Neuronal stem cell (in vitro differentiated cells): ENCODE measurements at regions not wholly inside any gene's neighbourhood (a gene's known extent, or its start where the extent isn't known, plus 50 kb on each side); places are given as distances from the start of the nearest gene placed in this dataset.
"Not testable (repeated sequence)": the region's sequence is repeated elsewhere in the genome, so short reads cannot be mapped to it uniquely, and the experiment has no call there.

ENCODE experiments used
- DNase-seq: peaks from one replicate; pipeline ENCODE4 v3.0.0-alpha.2; 2013; ENCODE audit warnings: low spot score
- H2AFZ ChIP-seq: one replicate; pipeline ENCODE4 v1.6.1; 2013; ENCODE audit warnings: mild to moderate bottlenecking, low read length, inconsistent platforms
- H2AK5ac ChIP-seq: 2 replicates; pipeline ENCODE4 v1.6.1; 2013; ENCODE audit warnings: low read depth, mild to moderate bottlenecking, inconsistent platforms, low read length, moderate library complexity, mixed read lengths
- H2BK120ac ChIP-seq: 2 replicates; pipeline ENCODE4 v1.6.1; 2013; ENCODE audit warnings: low read depth, mild to moderate bottlenecking, inconsistent platforms, low read length, moderate library complexity, mixed read lengths
- H2BK12ac ChIP-seq: one replicate; pipeline ENCODE4 v1.6.1; 2013; ENCODE audit warnings: low read length, inconsistent platforms
- H2BK15ac ChIP-seq: 2 replicates; pipeline ENCODE4 v1.6.1; 2013; ENCODE audit warnings: mild to moderate bottlenecking, low read length, inconsistent platforms, mixed read lengths
- H2BK5ac ChIP-seq: one replicate; pipeline ENCODE4 v1.6.1; 2013; ENCODE audit warnings: inconsistent platforms, mild to moderate bottlenecking, low read length, moderate library complexity
- H3K14ac ChIP-seq: one replicate; pipeline ENCODE4 v1.6.1; 2013; ENCODE audit warnings: low read length, inconsistent platforms
- H3K18ac ChIP-seq: 2 replicates; pipeline ENCODE4 v1.6.1; 2013; ENCODE audit warnings: low read length, inconsistent platforms
- H3K23ac ChIP-seq: 2 replicates; pipeline ENCODE4 v1.6.1; 2013; ENCODE audit warnings: low read depth, mild to moderate bottlenecking, mixed read lengths, low read length, inconsistent platforms; ENCODE audit not compliant: poor library complexity
- H3K27ac ChIP-seq: replicated peaks from 3 replicates; pipeline ENCODE4 v1.5.1; 2013; ENCODE audit warnings: low read length, inconsistent platforms
- H3K27me3 ChIP-seq, 3 experiments: 2 replicates each; pipeline ENCODE4 v1.6.1; 2013; ENCODE audit warnings: low read length in 3 of 3, mild to moderate bottlenecking in 2 of 3, inconsistent platforms in 1 of 3, low read depth in 1 of 3, mixed read lengths in 1 of 3, moderate library complexity in 1 of 3; ENCODE audit not compliant: control insufficient read depth in 3 of 3, insufficient read depth in 3 of 3
- H3K36me3 ChIP-seq, 2 donors: replicated peaks in 1 of 2; 2 replicates each; pipeline ENCODE4 v1.6.1; 2013; ENCODE audit warnings: low read length in 2 of 2; ENCODE audit not compliant: control insufficient read depth in 2 of 2, insufficient read depth in 2 of 2
- H3K4ac ChIP-seq: 2 replicates; pipeline ENCODE4 v1.6.1; 2013; ENCODE audit warnings: inconsistent platforms, mild to moderate bottlenecking, low read length, moderate library complexity
- H3K4me1 ChIP-seq, 2 donors: 1 replicate in 1 of 2; 2 replicates in 1 of 2; pipeline ENCODE4 v1.6.1; 2013; ENCODE audit warnings: low read length in 2 of 2, low read depth in 1 of 2; ENCODE audit not compliant: control insufficient read depth in 2 of 2, insufficient read depth in 1 of 2
- H3K4me2 ChIP-seq: one replicate; pipeline ENCODE4 v1.6.1; 2013; ENCODE audit warnings: mild to moderate bottlenecking, low read length, inconsistent platforms; ENCODE audit not compliant: insufficient read depth, poor library complexity, severe bottlenecking
- H3K4me3 ChIP-seq, 2 donors: 2 replicates each; pipeline ENCODE4 v1.5.1; 2013; ENCODE audit warnings: low read length in 2 of 2, mild to moderate bottlenecking in 2 of 2, inconsistent platforms in 1 of 2, moderate library complexity in 1 of 2
- H3K79me1 ChIP-seq: one replicate; pipeline ENCODE4 v1.6.1; 2013; ENCODE audit warnings: low read depth, mild to moderate bottlenecking, inconsistent platforms, low read length, moderate library complexity
- H3K9ac ChIP-seq: one replicate; pipeline ENCODE4 v1.6.1; 2013; ENCODE audit warnings: mild to moderate bottlenecking, low read depth, low read length, inconsistent platforms; ENCODE audit not compliant: poor library complexity
- H3K9me3 ChIP-seq, 2 donors: replicated peaks in 1 of 2; 2 replicates each; pipeline versions ENCODE3 to v1.6.1; 2013; ENCODE audit warnings: low read length in 2 of 2, mild to moderate bottlenecking in 2 of 2, inconsistent platforms in 1 of 2, low read depth in 1 of 2, mixed read lengths in 1 of 2, moderate library complexity in 1 of 2; ENCODE audit not compliant: control insufficient read depth in 2 of 2, insufficient read depth in 1 of 2
- H4K8ac ChIP-seq: one replicate; pipeline ENCODE4 v1.6.1; 2013; ENCODE audit warnings: low read depth, mild to moderate bottlenecking, inconsistent platforms, low read length, moderate library complexity
- H4K91ac ChIP-seq: one replicate; pipeline ENCODE4 v1.6.1; 2013; ENCODE audit warnings: low read length, low read depth, mild to moderate bottlenecking, inconsistent platforms; ENCODE audit not compliant: poor library complexity
- WGBS, 2 donors: extraction: QIAGEN DNeasy Blood & Tissue Kit; methylation state at CpG; one replicate each; pipeline ENCODE4 v1.1.7; 2013; ENCODE audit warnings: missing lambda C conversion rate in 2 of 2, mixed read lengths in 1 of 2; ENCODE audit not compliant: insufficient read length in 2 of 2, insufficient replicate concordance in 1 of 2; ENCODE audit errors: extremely low coverage in 2 of 2; 5-methylcytosine and 5-hydroxymethylcytosine counted together

DNA sequence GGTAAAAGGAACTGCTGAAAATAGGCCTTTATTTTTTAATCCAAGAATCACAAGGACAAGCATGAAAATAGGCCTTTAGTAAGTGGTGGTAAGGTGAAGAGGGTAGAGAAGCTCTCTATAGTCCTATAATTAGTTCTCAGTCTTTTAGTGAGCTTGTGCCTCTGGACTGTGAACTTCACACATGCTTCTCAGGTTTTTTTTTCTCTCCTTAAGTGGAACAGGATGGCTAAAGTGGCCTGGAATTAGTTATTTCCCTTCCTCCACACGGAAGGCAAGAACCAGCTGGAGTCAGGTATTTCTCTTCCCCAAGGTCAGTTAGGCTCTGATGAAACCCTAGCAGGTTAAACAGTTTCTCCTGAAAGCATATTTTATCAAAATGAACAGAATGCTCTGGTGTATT is 203.0 kb upstream of the MINDY3 start:
- no CpG with 5 or more reads among the region's 1 CpG for WGBS, 2 donors
- no peak overlapping the region for H3K14ac ChIP-seq
- H4K8ac ChIP-seq, result no peak overlapping the region
- no peaks in the 10 kb centered on the region for H3K79me1 ChIP-seq
- no peaks in the 10 kb centered on the region for H3K36me3 ChIP-seq
- H3K9me3 ChIP-seq, result no peaks in the 10 kb centered on the region
- no peak overlapping the region for H2AFZ ChIP-seq
- H2BK120ac ChIP-seq, result no peak overlapping the region
- no peak overlapping the region for H3K4me2 ChIP-seq
- no peak overlapping the region for H2BK12ac ChIP-seq
- DNase-seq, result no peak
- H2BK15ac ChIP-seq, result no peak overlapping the region
- no peak overlapping the region for H4K91ac ChIP-seq
- no peaks in the 10 kb centered on the region for H3K4me1 ChIP-seq
- no peak overlapping the region for H3K18ac ChIP-seq
- H3K27me3 ChIP-seq, result no peaks in the 10 kb centered on the region
- H3K4ac ChIP-seq, result no peak overlapping the region
- no peak overlapping the region for H2BK5ac ChIP-seq
- no peak overlapping the region for H3K4me3 ChIP-seq
- H3K27ac ChIP-seq, result no peak overlapping the region
- H2AK5ac ChIP-seq, result no peak overlapping the region
- no peak overlapping the region for H3K23ac ChIP-seq
- no peak overlapping the region for H3K9ac ChIP-seq

DNA sequence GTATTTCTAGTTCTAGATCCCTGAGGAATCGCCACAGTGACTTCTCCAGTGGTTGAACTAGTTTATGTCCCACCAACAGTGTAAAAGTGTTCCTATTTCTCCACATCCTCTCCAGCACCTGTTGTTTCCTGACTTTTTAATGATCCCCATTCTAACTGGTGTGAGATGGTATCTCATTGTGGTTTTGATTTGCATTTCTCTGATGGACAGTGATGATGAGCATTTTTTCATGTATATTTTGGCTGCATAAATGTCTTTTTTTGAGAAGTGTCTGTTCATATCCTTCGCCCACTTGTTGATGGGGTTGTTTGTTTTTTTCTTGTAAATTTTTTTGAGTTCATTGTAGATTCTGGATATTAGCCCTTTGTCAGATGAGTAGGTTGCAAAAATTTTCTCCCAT is 223.2 kb upstream of the MINDY3 start:
- H3K36me3 ChIP-seq, DNase-seq, H3K18ac ChIP-seq, H2AFZ ChIP-seq, H3K4me1 ChIP-seq, H3K27ac ChIP-seq, H3K23ac ChIP-seq, H3K4ac ChIP-seq, H3K9ac ChIP-seq, H2BK15ac ChIP-seq, H2BK120ac ChIP-seq, H2AK5ac ChIP-seq, H3K79me1 ChIP-seq, H3K9me3 ChIP-seq, H3K14ac ChIP-seq, H2BK12ac ChIP-seq, H4K8ac ChIP-seq, H2BK5ac ChIP-seq, H4K91ac ChIP-seq, H3K27me3 ChIP-seq, H3K4me2 ChIP-seq, H3K4me3 ChIP-seq: not testable (repeated sequence)
- no CpG with 5 or more reads among the region's 2 CpGs for WGBS, 2 donors

DNA sequence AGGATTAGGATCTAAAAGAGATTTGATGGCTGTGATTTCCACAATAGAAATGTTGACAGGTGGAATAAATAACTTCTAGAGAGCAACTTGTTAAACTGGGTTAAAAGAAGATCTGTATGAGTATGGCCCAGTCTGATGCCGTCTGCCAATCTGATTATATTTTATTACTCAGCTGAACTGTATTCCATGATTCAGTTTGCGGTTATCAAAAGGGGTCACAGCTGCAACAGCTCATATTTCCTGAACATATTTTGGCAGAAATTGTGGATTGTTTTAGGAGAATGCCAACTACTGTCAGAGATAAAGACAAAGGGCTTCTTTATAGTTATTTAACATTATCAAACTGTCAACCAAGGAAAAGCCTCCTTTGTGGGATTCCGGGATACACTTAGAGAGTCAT is 244.8 kb upstream of the MINDY3 start:
- Histone ChIP-seq H3K4me1 (no peaks in the 10 kb centered on the region), H3K79me1 (no peaks in the 10 kb centered on the region), H4K8ac (no peak overlapping the region), H4K91ac (no peak overlapping the region), H3K27me3 (no peaks in the 10 kb centered on the region), H2BK15ac (no peak overlapping the region), H2BK5ac (no peak overlapping the region), H2BK120ac (no peak overlapping the region), H2AFZ (no peak overlapping the region), H3K4me2 (no peak overlapping the region), H3K9me3 (no peaks in the 10 kb centered on the region), H2AK5ac (no peak overlapping the region), H3K36me3 (no peaks in the 10 kb centered on the region), H3K4me3 (no peak overlapping the region), H3K9ac (no peak overlapping the region), H2BK12ac (no peak overlapping the region), H3K18ac (no peak overlapping the region), H3K27ac (no peak overlapping the region), H3K23ac (no peak overlapping the region), H3K14ac (no peak overlapping the region), H3K4ac (no peak overlapping the region)
- WGBS, 2 donors, result no CpG with 5 or more reads among the region's 3 CpGs
- no peak for DNase-seq

DNA sequence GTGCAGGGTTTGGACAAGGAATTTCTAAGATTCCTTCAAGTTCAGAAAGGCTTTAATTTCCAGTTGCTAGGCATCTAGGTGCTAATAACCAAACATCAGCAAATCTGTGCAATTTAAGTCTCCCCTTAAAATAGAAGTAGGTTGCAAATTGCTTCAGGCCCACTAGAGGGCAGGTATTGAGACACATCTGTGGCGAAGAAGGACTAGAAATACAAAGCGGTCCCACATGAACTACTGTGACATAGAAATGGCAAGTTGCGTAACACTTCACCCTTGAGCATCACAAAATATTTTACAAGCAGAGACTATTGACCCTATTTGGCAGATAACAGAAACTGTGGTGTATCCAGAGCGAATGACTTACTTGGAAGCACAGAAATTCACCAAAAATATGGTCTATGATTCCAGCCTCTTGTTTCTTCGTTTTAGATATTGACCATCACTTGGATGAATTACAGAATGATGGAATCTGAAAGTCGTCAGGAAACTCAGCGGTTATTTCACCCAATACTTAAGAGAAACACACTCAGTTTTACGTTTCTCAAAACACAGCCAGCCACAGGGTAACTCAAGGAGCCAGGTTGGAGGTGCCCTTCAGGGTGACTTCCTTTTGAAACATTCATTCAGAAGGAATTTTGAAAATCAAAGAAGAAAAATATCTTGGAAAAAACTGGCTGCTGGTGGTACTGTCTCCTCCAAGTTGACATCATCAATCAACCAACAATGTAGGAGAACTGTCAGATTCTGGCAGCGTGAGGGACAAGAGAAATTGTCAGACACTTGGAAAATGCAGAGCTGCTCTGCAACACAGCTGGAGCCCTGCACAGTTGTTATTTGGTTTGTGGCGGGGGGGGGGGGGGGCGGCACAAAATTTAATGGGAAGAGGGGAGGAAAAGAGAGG is 256.3 kb upstream of the MINDY3 start:
- no peak overlapping the region for H2BK120ac ChIP-seq
- DNase-seq, result no peak
- H2BK5ac ChIP-seq, result no peak overlapping the region
- H2AFZ ChIP-seq, result no peak overlapping the region
- no peak overlapping the region for H4K8ac ChIP-seq
- H3K36me3 ChIP-seq, result no peaks in the 10 kb centered on the region
- H4K91ac ChIP-seq, result no peak overlapping the region
- no CpG with 5 or more reads among the region's 11 CpGs for WGBS, 2 donors
- H3K27me3 ChIP-seq, result peaks cover 0 to 3% (median 0%) of the 10 kb centered on the region in 3 experiments
- H3K27ac ChIP-seq, result no peak overlapping the region
- H3K9ac ChIP-seq, result no peak overlapping the region
- H3K79me1 ChIP-seq, result no peaks in the 10 kb centered on the region
- no peak overlapping the region for H2BK15ac ChIP-seq
- H3K4me2 ChIP-seq, result no peak overlapping the region
- H3K4me1 ChIP-seq, result peaks cover 0 to 2% of the 10 kb centered on the region in 2 donors
- no peak overlapping the region for H2BK12ac ChIP-seq
- no peak overlapping the region for H3K4me3 ChIP-seq
- no peak overlapping the region for H3K18ac ChIP-seq
- H3K4ac ChIP-seq, result no peak overlapping the region
- H3K23ac ChIP-seq, result no peak overlapping the region
- no peak overlapping the region for H3K14ac ChIP-seq
- H2AK5ac ChIP-seq, result no peak overlapping the region
- no peaks in the 10 kb centered on the region for H3K9me3 ChIP-seq
